HEK293T (cell line): ENCODE measurements at regions not wholly inside any gene's neighbourhood (a gene's known extent, or its start where the extent isn't known, plus 50 kb on each side); places are given as distances from the start of the nearest gene placed in this dataset.

Experiments used
- ELF4 ChIP-seq: fragments of 450-650 bp; IDR thresholded peaks from 2 replicates; pipeline ENCODE4 v1.6.1; 2017; ENCODE audit warnings: antibody characterized with exemption
- FOXM1 ChIP-seq: fragments of 450-650 bp; IDR thresholded peaks from 2 replicates; pipeline ENCODE4 v1.6.1; 2017; ENCODE audit warnings: mild to moderate bottlenecking, borderline replicate concordance
- HDGF ChIP-seq: fragments of 450-650 bp; IDR thresholded peaks from 2 replicates; pipeline ENCODE4 v1.6.1; 2017; ENCODE audit warnings: antibody characterized with exemption, borderline replicate concordance
- NFRKB ChIP-seq: fragments of 450-650 bp; IDR thresholded peaks from 2 replicates; pipeline ENCODE4 v1.6.1; 2016; ENCODE audit warnings: mild to moderate bottlenecking, moderate library complexity
- SP1 ChIP-seq: fragments of 450-650 bp; IDR thresholded peaks from 2 replicates; pipeline ENCODE4 v1.6.1; 2017
- ZNF384 ChIP-seq: fragments of 450-650 bp; IDR thresholded peaks from 2 replicates; pipeline ENCODE4 v1.6.1; 2016

DNA sequence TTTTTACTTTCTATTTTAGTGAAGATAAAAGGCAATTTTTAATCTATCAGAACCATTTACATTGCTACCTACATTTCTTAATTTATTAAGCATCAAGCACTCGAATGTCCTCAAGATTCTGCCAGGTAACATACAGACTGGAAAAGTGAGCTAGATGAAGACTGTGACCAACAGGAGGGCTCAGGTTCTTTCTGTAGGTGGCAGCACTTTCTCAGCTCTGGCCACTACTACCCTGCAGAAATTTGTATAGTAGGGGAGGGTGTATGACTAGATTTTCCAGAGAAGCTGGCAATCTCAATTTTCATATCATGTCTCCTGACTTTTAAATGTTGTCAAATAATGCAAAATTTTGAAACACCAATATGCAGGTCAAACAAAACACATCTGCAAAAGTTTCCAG is 165.0 kb upstream of the SUCLG2 start:
- no peak for TF ChIP-seq FOXM1
- no peak for TF ChIP-seq SP1
- TF ChIP-seq ZNF384, result no peak
- no peak for TF ChIP-seq HDGF
- TF ChIP-seq ELF4, result no peak
- TF ChIP-seq NFRKB, result no peak
